Erythroblast (primary cell): ENCODE measurements at regions not wholly inside any gene's neighbourhood (a gene's known extent, or its start where the extent isn't known, plus 50 kb on each side); places are given as distances from the start of the nearest gene placed in this dataset.

Experiments used
- GATA1 ChIP-seq: IDR thresholded peaks from 2 replicates; pipeline ENCODE4 v1.6.1; 2011; ENCODE audit warnings: low read depth, mild to moderate bottlenecking, control low read depth, low read length, moderate library complexity
- POLR2A ChIP-seq: IDR thresholded peaks from 2 replicates; pipeline ENCODE4 v1.6.1; 2011; ENCODE audit warnings: mild to moderate bottlenecking, low read length

DNA sequence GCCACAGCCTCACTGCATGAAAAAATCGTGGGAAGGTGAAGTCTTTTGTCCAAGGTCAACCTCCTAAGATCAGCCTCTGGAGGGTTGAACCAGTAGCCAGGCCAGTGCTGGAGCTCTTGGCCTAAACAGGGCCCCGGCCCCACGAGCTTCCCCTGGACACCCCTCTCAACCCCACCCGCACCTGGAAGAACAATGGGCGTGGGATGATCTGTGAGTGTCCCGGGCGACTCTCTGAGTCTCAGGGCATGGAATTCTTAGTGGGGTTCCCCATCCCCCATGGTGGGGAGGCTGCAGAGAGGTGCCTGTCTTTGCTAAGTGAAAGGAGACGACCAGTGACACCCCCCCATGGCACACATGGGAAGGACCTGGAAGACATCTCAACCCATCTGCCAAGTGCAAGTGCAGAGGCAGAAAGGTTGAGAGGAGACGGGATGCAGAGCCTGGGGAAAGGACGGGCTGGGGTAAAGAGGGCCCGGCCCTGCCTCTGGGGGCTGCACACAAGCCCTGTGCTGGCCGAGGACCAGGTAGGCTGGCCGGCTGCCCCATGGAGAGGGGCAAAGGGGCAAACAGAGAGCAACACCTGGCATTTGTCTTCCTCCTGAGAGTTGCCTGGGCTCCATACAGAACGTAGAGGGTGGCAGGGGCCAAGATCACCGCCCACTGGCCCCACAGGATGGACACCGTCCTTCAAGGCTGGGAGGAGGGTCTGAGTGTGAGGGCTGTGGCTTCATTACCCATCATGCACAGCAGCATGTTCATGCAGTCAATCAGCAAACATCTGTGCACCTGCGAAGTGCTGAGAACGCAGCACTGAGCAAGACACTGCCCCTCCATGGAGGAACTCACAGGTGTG is 163.0 kb upstream of the PPP2R2D start:
- TF ChIP-seq POLR2A (no peak), GATA1 (no peak)
